ENCODE measurements at regions not wholly inside any gene's neighbourhood (a gene's known extent, or its start where the extent isn't known, plus 50 kb on each side); places are given as distances from the start of the nearest gene placed in this dataset.
A peak's percentile ranks its signal among the peaks of the same experiment; 100 is the strongest.
"Not testable (repeated sequence)": the region's sequence is repeated elsewhere in the genome, so short reads cannot be mapped to it uniquely, and the experiment has no call there.

DNA sequence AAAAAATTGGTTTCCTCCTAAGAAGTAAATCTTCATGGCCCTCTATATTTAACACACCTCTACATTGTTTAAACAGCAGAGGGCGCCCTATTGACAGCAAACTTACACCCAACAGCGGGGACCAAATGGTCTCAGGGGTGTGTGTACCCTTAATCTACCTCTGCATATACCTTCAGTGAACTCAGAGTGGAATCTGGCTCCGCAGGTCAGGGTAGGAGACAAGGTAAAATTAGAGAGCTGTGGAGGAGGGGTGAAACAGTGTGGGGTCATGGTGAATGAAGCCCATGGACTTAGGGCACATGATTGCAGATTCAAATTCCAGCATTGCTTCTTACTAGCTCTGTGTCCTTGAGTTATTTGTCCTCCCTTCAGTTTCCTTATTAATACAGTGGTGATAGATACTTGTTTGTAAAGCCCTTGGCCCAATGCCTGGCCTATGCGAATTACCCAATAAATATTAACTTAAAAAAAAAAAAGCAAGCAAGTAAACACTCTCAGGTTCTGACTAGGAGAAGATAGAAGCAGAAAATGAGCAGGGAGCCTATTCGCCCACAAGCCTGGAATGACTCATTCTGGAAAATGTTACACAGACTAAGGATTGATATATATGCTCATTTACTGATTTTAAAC is 122.9 kb downstream of the CAVIN4 start:
- no peak for DNase-seq (ENCODE audit: low read depth)

DNA sequence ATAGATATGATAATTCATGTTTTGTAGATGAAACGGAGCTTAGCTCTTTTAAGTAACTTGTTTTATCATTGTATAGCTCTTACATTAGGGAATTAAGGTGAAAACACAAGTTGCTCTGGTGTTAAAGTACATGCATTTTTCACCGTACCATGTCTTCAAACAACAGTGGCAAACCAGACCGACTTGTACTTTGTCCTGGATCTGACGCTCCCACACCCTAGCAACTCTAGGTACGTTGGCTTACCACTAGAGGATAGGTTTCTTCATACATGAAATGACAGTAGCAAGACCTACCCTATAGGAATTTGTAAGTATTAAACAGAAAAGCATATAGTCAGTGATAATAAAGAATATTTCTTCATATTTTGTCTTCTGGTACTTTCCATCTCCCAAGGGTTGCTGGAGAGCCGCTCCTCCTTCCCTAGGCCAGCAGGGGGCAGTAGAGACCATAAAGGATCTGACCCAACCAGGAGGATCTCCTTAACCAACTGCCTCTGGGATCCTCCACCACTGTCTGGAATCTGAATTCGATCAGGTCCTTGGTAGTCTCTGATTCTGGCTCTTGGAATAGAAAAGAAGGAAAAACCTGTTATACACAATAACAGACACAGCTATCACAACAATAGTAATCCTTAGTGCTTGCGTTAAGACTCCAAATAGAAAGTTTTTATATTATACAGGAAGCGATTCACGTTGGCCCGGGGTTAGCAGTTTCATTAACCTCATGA is 136.7 kb downstream of the CAVIN4 start:
- peak; percentile 77 for DNase-seq (ENCODE audit: low read depth)

DNA sequence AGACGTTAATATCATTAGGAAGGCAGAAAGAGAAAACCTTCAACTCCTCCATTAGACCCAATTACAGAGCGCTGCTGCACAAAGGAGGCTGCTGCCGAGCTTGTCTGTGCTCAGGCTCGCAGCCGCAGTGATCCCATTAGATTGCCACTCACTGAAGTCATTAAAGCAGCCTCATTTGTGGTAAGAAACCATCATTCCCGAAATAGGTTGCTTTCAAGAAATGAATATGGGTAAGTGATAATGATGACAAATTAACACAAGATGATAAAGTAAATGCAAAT is 137.2 kb downstream of the CAVIN4 start:
- DNase-seq (ENCODE audit: low read depth) = no peak

DNA sequence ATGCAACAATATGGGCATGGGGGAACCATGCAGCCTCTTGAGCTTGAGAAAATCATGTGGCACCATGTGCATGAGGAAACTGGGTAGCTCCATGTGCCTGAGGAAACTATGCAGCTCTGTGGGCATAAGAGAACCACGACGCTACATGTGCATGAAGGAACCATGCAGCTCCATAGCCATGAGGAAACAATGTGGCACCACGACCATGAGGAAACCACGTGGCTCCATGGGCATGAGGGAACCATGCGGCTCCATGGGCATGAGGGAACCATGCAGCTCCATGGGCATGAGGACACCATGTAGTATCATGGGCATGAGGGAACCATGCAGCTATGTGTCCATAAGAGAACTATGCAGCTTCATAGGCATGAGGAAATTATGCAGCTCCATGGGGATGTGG is 140.8 kb downstream of the CAVIN4 start:
- no peak for DNase-seq (ENCODE audit: low read depth)

DNA sequence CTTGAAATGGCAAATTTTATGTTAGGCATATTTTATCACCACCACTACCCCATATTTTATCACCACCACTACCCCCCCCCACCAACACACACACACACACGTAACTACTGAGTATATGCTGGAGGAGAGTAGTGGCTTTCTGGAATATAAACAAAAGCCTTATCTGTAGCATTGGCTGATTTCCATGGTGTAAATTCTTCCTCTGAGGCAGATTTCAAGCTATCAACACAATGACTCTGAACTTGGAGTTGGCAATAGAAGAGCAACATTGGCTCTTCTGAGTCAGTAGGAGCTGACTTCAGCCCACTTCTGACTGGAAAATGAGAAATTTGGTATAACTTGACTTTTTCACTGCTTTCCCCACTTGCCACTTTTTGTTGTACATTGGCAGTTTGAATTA is 143.0 kb downstream of the CAVIN4 start:
- no peak for DNase-seq (ENCODE audit: low read depth)

DNA sequence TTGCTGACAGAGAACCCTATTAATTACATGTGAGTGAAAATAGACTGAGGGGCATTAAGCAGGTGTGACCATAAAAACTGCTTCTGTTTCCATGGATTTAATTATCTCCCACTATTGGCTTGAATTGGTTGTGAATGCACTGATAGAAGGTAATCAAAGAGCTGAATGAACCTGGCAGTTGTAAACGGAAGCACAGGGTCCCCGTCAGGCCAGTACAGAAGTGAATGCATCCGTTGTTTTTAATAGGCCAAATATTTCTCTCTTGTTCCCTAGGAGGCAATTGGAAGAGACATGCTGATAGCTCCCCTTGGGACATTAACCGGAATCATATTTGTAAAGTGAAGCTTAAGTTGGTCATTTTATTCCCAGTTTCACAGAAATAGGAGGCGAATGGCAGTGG is 147.0 kb downstream of the CAVIN4 start:
- no peak for DNase-seq (ENCODE audit: low read depth)

DNA sequence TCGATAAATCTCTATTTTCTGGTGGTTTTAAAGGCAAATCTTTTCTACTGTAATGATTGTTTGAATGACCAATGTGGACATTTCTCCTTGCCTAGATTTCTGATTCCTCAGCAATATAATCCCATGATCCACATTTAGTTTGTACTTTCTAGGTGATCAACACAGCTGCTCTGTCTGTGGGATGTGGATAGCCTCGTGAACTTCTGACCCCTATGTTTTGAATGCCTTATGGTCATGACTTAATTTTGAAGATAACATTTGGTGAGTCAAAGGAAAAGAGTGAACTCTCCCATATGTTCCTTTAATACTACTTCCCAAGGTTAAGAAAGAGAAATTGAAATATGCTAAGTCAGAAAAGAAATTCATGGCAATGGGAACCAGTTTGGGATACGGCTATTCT is 147.5 kb downstream of the CAVIN4 start:
- DNase-seq (ENCODE audit: low read depth) = peak; percentile 67

DNA sequence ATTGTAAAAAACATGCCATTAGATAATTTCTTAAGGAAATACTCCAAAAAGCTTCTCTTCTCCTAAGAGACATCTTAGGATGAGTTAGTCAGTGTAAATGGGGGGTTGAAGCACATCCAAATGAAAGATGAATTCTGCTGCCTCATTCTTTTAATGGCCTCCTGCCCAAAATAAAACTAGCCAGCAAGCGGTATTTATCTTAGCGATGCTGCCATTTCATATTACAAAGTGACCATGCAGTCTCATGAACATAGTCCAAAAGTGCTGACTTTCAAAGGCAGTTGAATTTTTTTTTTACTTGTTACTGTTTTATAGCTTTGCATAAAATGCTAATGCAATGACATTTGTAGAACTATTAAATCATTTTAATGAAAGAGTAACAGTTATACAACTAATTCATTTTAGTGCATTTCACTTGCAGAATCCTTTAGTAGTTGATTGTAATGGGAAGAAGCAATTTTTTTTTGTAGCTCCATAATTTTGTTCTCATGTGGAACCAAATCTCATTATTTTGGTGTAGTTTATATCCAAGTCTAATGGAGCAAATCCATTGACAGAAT is 151.5 kb downstream of the CAVIN4 start:
- DNase-seq (ENCODE audit: low read depth) = no peak

DNA sequence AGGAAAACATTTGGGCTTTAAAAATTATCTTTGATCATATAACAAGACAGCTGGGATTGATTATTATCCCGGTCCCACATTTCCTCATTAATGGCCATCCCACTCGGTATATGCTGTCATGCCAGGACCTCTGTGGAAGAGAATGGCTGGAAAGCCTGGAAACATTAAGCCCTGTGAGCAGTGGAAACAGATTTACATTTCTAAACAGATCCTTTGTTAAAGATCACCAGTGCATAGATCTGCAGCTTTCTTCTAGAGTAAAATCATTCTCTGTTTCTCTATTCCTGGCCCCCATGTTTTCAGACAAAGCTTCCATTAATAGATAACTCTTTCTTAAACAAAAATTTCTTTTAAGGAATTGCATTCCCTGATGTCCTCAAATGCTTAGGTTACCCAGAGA is 152.2 kb downstream of the CAVIN4 start:
- DNase-seq (ENCODE audit: low read depth) = no peak

DNA sequence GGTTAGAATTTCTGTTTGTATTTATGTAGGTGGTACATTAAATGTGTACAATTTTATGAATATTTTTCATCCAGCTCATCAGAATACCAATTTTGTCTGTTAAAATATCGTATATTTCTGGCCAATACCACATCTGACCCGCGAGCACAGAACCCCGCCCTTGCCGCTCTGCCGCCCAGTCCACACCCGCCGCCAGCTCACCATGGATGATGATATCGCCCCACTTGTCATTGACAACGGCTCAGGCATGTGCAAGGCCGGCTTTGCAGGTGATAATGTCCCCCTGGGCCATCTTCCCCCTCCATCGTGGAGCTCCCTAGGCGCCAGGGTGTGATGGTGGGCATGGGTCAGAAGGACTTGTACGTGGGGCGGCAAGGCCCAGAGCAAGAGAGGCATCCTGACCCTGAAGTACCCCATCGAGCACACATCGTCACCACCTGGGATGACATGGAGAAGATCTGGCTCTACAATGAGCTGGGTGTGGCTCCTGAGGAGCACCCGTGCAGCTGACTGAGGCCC is 153.2 kb downstream of the CAVIN4 start:
- no peak for DNase-seq (ENCODE audit: low read depth)

DNA sequence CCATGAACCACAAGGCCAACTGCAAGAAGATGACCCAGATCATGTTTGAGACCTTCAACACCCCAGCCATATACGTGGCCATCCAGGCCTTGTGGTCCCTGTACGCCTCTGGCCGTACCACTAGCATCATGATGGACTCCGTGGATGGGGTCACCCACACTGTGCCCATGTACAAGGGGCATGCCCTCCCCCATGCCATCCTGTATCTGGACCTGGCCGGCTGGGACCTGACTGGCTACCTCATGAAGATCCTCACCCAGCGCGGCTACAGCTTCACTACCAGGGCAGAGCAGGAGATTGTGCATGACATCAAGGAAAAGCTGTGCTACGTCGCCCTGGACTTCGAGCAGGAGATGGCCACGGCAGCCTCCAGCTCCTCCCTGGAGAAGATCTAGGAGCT is 153.7 kb downstream of the CAVIN4 start:
- no peak for DNase-seq (ENCODE audit: low read depth)

DNA sequence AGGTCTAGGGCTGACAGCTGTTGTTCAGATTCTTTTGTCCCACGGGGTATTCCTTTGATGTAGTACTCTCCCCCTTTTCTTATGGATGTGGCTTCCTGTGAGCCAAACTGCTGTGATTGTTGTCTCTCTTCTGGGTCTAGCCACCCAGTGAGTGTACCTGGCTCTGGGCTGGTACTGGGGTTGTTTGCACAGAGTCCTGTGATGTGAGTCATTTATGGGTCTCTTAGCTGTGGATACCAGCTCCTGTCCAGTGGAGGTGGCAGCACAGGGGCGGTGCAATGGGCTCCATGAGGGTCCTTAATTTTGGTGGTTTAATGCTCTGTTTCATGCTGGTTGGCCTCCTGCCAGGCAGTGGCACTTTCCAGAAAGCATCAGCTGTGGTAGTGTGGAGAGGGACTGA is 161.3 kb downstream of the CAVIN4 start:
- no peak for DNase-seq (ENCODE audit: low read depth)

DNA sequence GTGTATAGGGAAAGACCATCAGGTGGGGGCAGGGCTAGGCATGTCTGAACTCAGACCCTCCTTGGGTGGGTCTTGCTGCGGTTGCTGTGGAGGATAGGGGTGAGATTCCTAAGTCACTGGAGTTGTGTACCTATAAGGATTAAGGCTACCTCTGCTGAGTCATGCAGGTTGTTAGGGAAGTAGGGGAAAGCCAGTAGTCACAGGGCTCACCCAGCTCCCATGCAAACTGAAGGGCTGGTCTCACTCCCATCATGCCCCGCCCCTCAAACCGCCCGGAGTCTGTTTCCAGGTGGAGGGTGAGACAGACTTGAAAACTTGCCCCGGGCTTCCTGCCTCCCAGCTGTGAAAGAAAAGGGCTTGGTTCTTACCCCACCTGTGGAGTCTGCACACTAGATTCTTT is 161.8 kb downstream of the CAVIN4 start:
- no peak for DNase-seq (ENCODE audit: low read depth)

DNA sequence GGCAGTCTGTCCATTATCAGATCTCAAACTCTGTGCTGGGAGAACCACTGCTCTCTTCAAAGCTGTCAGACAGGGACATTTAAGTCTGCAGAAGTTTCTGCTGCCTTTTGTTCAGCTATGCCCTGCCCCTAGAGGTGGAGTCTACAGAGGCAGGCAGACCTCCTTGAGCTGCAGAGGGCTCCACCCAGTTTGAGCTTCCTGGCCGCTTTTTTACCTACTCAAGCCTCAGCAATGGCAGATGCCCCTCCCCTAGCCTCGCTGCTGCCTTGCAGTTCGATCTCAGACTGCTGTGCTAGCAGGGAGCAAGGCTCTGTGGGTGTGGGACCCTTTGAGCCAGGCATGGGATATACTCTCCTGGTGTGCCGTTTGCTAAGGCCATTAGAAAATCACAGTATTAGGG is 171.1 kb downstream of the CAVIN4 start:
- DNase-seq (ENCODE audit: low read depth) = not testable (repeated sequence)

DNA sequence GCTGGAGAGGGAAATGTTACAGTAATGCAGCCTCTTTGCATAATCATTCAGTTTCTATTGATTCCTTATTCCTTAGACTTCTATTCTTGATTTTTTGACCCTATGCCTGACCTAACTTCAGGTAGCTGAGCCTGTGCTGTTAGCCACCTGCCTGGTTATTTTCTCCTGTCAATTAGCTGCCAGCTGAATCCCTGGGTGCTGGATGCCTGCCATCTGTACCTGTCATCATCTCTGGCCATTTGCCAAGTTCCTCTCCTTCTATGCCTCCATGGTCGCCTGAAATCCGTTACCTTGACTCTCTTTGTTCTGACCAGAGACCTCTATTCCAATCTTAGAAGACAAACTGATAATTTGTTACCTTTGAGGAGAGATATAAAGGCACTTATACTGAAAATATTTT is 178.3 kb downstream of the CAVIN4 start:
- DNase-seq (ENCODE audit: low read depth) = no peak

DNA sequence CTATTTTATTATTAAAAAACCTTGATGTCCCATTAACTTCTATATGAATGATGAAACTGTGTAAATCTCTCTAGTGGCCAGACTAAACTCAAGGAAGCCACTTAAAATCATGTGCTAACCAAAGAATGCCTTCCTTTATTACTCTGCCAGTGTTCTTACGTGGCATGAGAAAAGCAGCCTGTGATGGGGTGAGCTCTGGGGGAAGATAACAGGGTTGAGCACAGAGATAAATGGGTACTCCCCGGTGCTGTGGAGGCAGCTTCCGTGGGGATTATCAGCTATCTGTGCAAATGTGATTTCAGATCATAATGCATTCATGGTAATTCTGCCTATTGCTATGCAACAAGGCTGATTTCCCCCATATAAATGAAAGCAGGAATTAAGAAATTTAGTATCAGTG is 181.3 kb downstream of the CAVIN4 start:
- no peak for DNase-seq (ENCODE audit: low read depth)

DNA sequence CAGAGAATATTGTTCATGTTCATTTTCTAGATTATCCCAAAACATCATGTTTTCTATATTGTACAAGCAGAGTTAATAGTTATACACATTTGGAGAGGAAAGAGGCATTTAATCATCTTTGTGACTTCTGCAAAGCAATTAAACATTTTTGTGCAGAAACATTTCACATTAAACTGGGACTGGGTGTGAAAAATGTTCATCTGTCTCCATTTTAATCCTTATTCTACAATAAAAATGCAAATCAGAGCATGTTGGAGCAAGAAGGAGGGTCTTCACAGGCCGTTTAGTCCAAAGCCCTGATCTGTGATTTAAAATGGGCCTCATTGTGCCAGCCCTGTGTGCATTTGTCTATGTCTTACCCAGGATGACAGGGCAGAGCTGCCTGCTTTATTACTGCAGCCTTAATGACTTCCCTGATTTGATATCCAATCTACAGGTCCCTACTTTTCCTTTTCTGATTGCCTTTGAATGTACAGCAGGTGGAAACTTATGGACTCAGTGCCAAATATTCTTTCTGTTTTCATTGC is 183.5 kb downstream of the CAVIN4 start:
- DNase-seq (ENCODE audit: low read depth) = no peak

DNA sequence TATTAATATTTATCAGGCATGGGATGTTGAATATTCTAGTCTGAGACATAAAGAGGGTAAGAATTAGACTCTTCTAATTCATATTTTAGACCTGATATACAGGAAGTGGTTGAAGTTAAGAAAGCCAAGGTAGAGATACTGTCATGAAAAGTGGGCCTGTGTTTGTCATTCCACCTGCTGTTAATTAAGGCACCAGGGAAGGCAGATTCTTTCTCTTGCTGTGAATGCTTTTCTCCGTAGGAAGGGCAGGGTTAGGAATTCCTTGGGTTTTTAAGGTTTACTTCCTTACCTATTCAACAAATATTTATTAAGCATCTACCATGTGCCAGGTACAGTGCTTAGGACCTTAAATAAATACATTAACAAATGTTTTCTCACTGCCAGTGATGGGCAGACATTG is 196.4 kb downstream of the CAVIN4 start:
- DNase-seq (ENCODE audit: low read depth) = no peak

DNA sequence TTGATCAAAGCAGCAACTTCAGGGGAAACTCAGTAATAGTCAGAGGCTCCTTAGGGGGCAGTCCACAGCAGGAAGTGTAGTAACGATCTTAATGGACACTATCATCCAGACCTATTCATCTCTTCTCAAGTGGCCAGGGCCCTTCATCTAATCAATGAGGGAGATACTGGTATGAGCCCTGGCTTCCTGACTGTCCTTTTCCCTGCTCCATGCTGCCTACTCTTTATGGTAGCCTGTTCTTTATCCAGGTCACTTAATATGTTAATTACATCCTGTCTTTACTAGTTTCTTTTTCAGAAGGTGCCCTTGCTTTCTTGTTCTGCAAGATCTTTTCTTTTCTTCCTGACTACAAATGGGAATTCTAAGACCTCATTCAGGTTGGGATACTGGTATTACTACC is 197.1 kb downstream of the CAVIN4 start:
- DNase-seq (ENCODE audit: low read depth) = no peak

DNA sequence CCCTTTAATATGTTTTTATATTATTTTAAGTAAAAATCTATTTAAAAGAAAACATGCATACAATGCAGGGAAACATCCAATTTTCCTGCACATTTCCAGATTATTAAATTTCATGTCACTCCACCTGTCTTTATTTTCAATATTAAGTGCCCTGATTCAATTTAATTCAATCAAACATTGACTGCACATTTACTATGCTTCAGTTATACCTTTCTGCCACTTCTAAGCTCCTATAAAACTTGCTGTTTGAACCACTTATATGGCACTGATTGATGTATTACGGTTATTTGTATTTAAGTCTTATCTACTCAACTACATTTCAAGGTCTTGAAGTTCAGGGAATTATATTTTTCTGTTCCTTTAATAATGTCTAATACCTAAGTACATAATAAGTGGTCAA is 198.0 kb downstream of the CAVIN4 start:
- DNase-seq (ENCODE audit: low read depth) = no peak

DNA sequence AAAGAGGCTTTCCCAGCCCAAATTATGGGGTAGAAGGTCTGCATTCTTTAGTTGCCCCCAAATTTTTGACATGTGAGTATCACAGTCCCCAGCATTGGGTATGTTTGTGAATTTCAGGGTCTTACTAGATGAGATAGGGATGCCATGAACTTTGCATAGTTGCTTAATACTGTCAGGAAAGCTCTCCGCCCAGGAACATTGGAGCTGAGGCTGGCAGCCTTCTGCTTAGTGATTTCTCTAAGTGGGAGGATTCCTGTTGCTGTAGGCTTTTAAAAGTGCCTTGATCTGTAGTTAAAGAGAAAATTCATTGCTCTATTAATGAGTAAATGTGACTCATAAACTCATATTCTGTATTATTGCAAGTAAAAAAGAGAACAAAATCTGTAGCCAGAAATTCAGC is 206.9 kb downstream of the CAVIN4 start:
- DNase-seq (ENCODE audit: low read depth) = no peak

DNA sequence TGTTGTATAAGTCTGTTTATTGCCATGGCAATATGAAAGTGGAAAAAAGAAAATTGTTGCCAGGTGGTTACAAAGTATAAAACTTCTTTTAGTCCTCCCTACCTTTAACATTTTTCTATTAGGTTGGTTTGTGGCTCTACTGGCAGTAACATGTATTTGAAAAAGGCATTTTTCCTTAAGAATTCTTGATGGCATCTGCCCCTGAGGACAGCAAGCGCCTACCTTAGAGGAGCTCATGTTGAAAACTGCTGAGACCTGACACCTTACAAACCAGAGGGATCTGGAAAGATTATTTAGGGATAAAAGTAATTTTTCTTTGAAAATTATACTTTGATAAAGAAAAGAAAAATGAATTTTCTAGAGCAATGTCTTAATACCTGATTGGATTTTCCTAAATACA is 208.1 kb downstream of the CAVIN4 start:
- no peak for DNase-seq (ENCODE audit: low read depth)

DNA sequence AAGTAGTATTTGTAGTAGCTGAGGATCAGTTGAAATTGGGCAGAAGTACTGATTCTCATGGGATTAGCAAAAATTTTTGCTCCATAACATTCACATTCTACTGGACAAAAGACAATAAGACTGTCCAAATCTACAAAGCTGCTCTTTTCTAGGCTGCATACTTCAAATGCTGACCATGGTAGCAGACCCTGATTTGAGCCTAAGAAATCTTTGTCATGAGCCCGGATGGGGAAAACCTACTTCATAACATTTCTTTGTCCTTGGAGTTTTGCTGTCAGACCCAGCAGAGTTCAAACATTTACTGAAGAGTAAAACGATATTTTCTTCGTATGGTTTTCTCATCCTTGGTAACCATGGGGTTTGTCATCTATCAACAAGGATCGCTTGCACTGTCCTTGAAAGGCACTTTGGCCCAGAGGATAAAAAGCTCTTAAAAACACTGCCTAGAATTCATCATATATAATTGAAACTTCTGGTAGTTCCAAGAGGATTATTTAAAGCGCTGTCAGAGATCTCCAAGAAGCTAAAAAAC is 216.9 kb downstream of the CAVIN4 start:
- DNase-seq (ENCODE audit: low read depth) = no peak
